Astrocyte of the spinal cord (primary cell): ENCODE measurements at regions not wholly inside any gene's neighbourhood (a gene's known extent, or its start where the extent isn't known, plus 50 kb on each side); places are given as distances from the start of the nearest gene placed in this dataset.

Experiments
- DNase-seq: peaks from one replicate; pipeline ENCODE4 v3.0.0; 2011; ENCODE audit warnings: low read depth, low spot score
- H3K4me3 ChIP-seq: 2 replicates; pipeline ENCODE4 v1.5.1; 2011; ENCODE audit warnings: low read depth, mild to moderate bottlenecking, low read length, moderate library complexity
- in situ Hi-C: cut with HindIII; loops from 2 replicates; pipeline ENCODE4 v1.10.0; 2017; ENCODE audit warnings: low sequenced_read_pairs
- TF ChIP-seq, protein P1 (sequence below): IDR thresholded peaks from 2 replicates; pipeline ENCODE4 v1.5.1; 2012; ENCODE audit warnings: low read depth, mild to moderate bottlenecking, low read length, inconsistent platforms

DNA sequence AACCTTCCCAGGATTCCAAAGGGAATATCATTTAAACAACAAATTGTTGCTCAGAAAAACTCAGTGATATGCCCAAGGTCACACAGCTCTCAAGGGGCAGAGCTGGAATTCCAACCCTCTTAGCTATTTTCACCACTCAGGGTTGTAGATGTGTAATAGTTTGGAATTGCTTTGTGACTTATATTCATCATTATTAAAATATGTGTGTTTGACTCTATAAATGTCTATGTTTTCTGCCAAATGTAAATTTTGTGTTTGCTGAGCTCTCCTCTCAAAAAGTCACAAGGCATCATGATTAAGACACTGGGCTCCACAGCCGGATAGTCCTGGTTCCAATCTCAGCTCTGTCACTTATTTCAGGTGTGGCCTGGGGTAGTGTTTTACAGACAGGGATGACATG is 407.3 kb downstream of the TMEM135 start:
- TF ChIP-seq, protein P1, sequence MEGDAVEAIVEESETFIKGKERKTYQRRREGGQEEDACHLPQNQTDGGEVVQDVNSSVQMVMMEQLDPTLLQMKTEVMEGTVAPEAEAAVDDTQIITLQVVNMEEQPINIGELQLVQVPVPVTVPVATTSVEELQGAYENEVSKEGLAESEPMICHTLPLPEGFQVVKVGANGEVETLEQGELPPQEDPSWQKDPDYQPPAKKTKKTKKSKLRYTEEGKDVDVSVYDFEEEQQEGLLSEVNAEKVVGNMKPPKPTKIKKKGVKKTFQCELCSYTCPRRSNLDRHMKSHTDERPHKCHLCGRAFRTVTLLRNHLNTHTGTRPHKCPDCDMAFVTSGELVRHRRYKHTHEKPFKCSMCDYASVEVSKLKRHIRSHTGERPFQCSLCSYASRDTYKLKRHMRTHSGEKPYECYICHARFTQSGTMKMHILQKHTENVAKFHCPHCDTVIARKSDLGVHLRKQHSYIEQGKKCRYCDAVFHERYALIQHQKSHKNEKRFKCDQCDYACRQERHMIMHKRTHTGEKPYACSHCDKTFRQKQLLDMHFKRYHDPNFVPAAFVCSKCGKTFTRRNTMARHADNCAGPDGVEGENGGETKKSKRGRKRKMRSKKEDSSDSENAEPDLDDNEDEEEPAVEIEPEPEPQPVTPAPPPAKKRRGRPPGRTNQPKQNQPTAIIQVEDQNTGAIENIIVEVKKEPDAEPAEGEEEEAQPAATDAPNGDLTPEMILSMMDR = no peak
- H3K4me3 ChIP-seq = no peak overlapping the region
- in situ Hi-C loops = no loop called here
- DNase-seq = peak; percentile 29

DNA sequence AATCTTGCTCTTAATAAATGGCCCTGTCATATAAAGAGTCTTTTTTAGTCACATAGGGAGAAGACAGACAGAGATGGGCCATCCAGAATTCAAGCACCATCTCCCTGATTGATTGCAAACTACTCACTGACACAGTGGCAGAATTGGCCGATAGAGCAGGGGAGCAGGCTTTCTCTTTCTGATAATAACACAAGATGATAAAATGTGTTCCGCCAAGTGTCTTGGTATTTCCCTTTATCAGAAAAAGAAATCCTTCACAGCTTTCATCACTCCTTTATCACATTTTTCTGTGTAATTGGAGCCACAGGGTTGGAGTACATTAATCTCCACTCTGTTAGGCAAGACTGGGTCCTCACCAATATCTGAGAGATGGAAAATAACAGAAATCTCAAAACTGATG is 406.0 kb downstream of the TMEM135 start:
- TF ChIP-seq, protein P1 = no peak
- H3K4me3 ChIP-seq = no peak overlapping the region
- in situ Hi-C loops = no loop called here
- DNase-seq = no peak

DNA sequence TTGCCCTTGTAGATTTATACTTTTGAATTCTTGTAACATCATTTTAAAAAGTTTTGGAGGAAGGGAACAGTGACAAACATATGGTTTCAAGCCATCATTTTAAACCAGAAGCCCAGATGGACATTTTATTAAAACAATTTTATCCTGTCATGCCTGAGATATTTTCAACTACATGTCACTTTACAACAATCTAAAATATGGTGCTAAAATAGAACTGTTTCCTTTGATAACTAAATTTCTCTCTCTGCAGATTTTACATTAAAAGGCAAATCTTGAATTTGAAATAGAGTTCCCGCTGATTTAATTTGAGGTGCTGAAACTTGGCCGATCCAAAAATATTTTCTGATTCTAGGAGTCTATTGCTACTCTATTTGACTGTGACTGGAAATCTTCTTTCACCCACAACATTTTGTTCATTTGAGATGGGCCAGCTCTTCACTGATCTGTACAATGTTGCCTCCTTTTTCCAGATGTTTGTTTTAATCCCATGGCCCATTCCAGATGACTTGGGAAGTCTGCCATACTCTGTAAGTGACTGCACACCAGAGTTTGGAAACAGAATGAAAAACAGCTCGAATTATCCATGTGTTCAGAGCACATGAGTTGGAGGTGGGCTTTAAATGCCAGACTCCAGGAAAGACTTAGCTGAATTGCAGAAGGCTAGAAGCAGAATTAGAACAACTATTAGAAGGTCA is 402.5 kb downstream of the TMEM135 start:
- DNase-seq = no peak
- no peak overlapping the region for H3K4me3 ChIP-seq
- in situ Hi-C loops = no loop called here
- TF ChIP-seq, protein P1 = no peak

DNA sequence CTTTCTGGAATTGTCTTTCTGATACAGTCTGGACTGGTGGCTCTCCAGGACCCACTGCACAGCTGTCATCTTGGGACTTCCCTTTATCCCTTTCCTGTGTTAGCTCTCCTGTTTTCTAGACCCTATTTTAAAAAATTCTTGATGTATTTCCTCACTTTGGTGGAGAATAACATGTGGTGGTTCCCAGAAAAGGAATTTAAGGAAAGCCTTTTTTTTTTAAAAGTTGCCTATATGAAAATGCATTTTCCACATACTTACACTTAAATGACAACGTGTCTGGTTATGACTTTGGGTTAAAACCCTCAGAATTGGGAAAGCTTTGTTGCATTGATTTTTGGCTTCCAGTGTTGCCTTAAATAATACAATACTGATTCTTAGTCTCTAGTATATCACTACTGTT is 400.7 kb downstream of the TMEM135 start:
- in situ Hi-C loops = no loop called here
- no peak for DNase-seq
- TF ChIP-seq, protein P1 = no peak
- H3K4me3 ChIP-seq = no peak overlapping the region

DNA sequence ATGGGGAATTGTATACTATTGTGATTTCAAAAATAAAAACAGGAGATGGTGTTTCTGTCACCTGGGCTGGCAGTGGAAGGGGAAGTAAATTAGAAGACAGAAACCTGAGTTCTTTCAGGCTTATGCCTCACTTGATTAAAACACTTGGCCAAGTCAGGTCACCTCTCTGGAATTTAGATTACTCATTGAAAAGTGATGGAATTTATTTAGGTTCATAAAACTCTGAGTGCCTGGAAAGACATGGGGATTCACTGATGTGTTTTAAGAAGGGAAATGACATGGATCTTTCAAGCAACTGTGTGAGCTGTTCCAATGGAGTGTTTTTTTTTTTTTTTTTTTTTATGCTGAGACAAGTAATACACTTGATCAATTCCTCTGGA is 400.1 kb downstream of the TMEM135 start:
- peak; percentile 67 for DNase-seq
- TF ChIP-seq, protein P1 = no peak
- in situ Hi-C loops = no loop called here
- no peak overlapping the region for H3K4me3 ChIP-seq

DNA sequence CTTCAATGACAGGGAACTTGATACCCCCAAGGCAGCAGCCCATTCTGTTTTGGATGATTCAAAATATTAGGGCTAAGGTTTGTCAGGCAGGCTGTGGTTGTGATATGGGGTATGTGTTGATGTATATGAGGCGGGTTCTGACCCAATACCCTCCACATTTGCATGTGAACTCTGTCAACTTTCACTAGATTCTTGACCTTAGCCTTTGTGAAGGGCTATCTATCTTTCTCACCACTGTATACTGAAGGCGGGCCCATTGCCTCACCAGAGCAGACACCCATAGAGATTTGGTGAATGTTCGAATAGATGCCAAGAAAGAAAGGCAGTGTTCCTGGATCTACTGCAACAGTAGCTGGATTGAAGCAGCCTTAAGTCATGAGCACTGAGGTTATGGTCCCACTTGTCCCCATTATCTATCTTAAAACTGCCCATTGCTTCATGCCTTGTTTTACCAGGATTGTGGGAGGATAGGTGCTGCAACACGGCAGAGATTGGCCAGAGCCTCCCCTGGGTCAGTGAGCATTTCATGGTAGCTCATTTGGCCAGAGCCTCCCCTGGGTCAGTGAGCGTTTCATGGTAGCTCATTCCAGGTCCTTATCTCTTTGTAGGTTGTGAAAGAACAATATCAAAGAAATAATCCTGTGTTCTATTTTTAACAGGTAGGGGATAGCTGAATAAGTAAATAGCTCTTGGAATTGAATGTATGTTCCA is 399.6 kb downstream of the TMEM135 start:
- in situ Hi-C loops = no loop called here
- no peak for DNase-seq
- TF ChIP-seq, protein P1 = no peak
- no peak overlapping the region for H3K4me3 ChIP-seq
